Stimulated activated CD8-positive, alpha-beta memory T cell treated with anti-CD3 and anti-CD28 coated beads, Interleukin-4, amount 100 ng/mL, for 24 hours (primary cell): ENCODE measurements at regions not wholly inside any gene's neighbourhood (a gene's known extent, or its start where the extent isn't known, plus 50 kb on each side); places are given as distances from the start of the nearest gene placed in this dataset.
"Not testable (repeated sequence)": the region's sequence is repeated elsewhere in the genome, so short reads cannot be mapped to it uniquely, and the experiment has no call there.

Source experiments
- DNase-seq: peaks from one replicate; pipeline ENCODE4 v3.0.0-alpha.2; 2020; ENCODE audit warnings: low read depth

- no peak for DNase-seq
Observed at GRCh38 chr1:61580417-61580816, 144.5 kb downstream of the TM2D1 start.

GRCh38 chr1:61579802-61580201 lies 145.1 kb downstream of the TM2D1 start:
- DNase-seq: no peak

DNA sequence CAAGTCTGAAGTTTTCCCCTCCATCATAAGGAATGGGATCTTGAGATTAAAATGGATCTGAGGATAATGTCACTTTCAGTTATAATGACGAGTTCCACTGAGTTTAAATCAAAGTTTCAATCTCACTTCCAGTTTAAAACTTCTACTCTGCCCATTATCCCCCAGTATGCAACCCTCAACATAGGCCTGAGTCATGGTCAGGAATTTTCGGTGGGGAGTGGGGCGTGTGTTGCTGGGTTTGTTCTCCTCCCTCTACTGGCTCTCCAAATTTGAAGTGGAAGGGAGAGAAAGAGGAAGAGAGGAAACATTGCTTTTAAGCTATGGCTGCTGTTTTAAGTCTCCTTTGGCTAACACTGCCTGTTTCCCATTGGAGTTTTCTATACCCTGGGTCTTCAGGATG lies 152.9 kb downstream of the TM2D1 start:
- no peak for DNase-seq

DNA sequence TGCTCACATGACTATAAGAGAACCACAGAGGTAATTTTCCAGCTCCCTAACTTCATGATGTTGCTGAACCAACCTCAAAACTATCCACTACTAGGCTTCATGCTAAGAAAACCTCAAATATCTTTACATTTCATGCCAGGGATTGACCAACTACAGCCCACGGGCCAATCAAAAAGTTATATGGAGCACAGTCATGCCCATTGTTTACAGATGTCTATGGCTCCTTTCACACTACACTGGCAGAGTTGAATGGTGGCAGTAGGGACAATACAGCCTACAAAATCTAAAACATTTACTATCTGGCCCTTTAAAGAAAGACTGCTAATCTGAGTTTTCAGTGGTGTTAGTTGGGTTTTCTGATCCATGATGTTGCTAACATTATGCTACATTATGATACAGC lies 154.8 kb downstream of the TM2D1 start:
- no peak for DNase-seq

DNA sequence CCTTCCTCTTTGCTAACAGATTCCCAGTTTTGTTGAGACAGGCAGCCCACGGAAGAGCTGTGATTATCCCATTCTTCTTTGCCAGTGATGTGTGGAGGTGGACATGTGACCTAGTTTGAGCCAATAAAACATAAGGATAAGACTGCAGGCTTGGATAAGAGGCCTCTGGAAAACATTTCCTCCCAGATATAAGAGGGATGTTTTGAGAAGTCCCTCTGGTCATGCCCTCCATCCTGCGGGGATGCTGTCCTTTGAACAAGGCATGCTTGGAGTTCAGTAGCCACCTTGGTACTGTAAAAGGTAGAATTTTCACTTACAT lies 155.7 kb downstream of the TM2D1 start:
- no peak for DNase-seq

- DNase-seq: no peak
Observed at GRCh38 chr1:61568460-61569302, 156.3 kb downstream of the TM2D1 start.

- DNase-seq: no peak
Observed at GRCh38 chr1:61566177-61566576, 158.8 kb downstream of the TM2D1 start.

DNA sequence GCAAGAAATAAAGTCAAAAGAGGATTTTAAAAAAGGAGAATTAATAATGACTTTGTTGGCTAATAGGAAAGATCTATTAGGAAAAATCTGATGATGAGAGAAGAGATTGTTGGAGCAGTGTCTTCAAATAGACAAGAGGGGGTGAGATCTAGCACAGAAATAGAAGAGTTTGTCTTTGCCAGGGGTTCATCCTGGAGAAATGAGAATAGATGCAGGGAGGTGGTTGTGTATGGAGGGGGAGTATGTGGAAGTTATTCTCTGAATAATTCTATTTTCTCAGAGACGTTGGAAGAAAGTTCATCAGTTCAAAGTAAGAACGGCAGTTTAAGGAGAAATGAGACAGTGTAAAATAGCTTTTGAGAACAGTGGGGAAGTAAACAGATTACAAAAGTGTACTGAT lies 161.3 kb downstream of the TM2D1 start:
- DNase-seq: no peak

DNA sequence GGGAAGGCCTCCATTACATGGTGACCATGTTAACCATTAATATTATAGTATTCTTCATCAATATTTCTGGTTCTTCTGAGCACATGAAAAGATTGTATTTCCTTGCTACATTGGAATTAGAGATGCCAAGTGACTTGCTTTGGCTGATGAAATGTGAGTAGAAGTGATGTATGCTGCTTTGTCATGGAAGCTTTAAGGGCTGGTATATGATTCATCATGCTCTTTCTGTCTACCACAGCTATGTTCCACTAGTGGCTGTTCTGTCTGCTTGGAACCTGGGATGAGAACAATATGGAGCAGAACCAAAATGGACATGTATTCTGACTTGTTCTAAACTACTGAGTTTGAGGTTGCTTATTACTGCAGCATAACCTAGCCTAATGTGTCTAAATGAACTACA lies 163.3 kb downstream of the TM2D1 start:
- DNase-seq: no peak

DNA sequence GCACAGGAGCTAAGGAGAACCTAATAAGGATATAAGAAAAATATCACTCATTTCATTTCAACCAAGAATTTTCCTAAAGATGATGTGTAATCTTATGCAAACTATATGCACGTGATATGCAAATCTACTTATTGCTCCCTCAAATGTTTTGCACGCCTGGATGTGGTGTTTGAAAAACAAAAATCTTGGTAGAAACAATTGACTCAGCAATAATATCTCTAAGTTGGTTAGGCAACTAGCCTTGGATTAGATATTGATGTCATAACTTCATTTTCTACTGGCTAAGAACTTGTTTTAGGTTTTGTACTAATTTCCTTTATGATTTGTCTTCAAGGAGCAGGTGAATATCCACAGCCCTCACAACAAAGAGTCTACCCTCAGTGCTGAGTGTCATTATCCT lies 164.6 kb downstream of the TM2D1 start:
- DNase-seq: no peak

DNA sequence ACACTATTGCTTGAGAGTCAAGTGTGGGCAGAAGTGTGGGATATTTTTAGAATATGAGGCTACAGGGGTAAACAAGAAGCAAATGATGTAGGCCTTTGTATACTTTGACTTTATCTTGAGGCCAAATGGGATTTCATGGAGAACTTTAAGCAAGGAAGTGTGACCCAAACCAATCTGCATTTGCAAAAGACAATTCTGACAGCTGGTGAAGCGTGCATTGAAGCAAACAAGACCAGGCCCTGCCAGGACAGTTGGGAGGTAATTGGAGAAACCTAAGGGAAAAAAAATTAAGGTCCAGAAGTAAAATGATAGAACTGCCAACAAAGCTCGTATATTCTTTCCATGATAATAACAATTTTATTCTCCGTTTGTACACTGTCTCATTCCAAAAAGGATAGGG lies 168.3 kb downstream of the TM2D1 start:
- no peak for DNase-seq

- DNase-seq: no peak
Observed at GRCh38 chr1:61552630-61553305, 172.2 kb downstream of the TM2D1 start.

- DNase-seq: not testable (repeated sequence)
Observed at GRCh38 chr1:61547302-61547701, 177.6 kb downstream of the TM2D1 start.

- DNase-seq: not testable (repeated sequence)
Observed at GRCh38 chr1:61544870-61545269, 180.1 kb downstream of the TM2D1 start.

DNA sequence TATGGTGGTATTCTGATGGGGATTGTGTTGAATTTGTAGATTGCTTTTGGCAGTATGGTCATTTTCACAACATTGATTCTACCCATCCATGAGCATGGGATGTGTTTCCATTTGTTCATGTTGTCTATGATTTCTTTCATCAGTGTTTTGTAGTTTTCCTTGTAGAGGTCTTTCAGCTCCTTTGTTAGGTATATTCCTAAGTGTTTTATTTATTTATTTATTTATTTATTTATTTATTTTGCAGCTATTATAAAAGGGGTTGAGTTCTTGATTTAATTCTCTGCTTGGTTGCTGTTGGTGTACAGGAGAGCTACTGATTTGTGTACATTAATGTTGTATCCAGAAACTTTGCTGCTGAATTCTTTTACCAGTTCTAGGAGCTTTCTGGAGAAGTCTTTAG lies 181.4 kb downstream of the TM2D1 start:
- not testable (repeated sequence) for DNase-seq

DNA sequence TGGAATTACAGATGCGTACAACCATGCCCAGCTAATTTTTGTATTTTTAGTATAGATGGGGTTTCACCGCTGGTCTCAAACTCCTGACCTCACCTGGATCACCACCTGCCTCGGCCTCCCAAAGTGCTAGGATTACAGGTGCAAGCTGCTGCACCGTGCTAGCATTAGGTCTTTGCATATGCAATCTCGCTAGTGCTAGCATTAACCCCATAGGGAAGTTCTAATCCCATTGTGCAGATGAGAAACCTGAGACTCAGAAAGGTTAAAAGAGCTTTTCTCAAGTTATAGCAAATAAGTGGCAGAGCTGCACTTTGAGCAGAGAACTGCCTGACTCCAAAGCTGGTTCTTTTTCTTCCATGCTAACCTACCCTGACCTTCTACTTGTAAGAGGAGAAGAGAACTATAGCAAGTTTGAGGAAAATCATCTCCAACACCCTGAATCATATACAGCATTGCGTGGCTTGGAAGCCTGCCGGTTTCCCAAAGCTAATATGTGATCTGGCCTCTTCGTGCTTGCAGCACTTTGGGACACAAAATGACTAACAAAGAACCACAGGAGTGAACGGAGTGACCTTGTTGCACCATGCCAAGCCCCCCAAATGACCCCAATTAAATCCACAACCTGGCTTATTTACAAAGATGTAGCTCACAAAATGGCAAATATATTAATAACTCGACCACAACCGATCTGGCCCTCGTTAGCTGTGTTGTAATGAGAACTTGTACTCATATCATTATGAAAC lies 185.1 kb downstream of the TM2D1 start:
- DNase-seq: no peak

DNA sequence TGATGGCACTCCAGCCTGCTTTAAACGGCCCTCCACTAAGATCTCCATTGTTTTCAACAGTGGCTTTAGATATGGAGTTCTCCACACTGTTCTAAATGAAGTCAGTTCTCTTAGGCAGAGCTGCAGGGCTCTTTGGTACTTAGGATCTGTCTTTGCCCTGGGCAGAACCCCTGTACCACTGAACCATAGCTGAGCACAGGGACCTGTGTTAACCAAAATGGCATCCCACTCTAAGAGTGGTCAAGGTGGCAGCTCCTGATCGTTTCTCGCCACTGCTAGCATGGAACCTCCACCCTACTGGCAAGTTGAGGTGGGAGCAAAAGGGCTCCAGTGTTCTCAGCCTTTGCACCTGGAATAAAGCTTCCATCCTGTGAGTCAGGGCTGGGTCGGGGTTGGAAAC lies 186.7 kb downstream of the TM2D1 start:
- no peak for DNase-seq

- no peak for DNase-seq
Observed at GRCh38 chr1:61536174-61537108, 188.5 kb downstream of the TM2D1 start.

DNA sequence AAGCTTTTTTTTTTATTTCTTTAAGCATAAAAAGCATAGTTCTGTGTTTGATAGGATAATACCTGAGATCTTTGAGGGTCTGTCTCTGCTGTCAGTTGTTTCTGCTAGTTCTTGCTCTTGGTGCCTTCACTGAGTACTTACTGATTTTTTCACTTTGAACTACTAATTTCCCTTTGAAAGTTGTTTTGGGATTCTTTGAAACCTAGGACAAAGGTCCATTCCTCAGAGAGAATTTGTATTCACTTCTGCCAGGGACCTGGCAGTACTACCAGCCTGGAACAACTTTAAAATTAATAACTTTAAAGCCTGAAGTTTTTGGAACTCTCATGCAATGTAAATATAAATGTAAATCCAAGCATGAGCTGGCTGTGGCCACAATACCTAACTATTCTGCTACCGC lies 190.1 kb downstream of the TM2D1 start:
- DNase-seq: no peak

GRCh38 chr1:61533546-61533945 lies 191.4 kb downstream of the TM2D1 start:
- no peak for DNase-seq

GRCh38 chr1:61531716-61532115 lies 193.2 kb downstream of the TM2D1 start:
- no peak for DNase-seq
